OCI-LY3 (cell line): ENCODE measurements at regions not wholly inside any gene's neighbourhood (a gene's known extent, or its start where the extent isn't known, plus 50 kb on each side); places are given as distances from the start of the nearest gene placed in this dataset.

Experiments
- EZH2phosphoT487 ChIP-seq: fragments of 200-600 bp; shearing (Covaris generic); IDR thresholded peaks from 2 replicates; pipeline ENCODE4 v1.6.1; 2018; ENCODE audit warnings: antibody characterized with exemption, mixed run types, low read depth
- TF ChIP-seq, protein P1 (sequence below): fragments of 200-600, 300-600 bp; sonication (generic); IDR thresholded peaks from 2 replicates; pipeline ENCODE4 v1.5.1; 2014; ENCODE audit warnings: antibody characterized with exemption, low read length, low read depth

DNA sequence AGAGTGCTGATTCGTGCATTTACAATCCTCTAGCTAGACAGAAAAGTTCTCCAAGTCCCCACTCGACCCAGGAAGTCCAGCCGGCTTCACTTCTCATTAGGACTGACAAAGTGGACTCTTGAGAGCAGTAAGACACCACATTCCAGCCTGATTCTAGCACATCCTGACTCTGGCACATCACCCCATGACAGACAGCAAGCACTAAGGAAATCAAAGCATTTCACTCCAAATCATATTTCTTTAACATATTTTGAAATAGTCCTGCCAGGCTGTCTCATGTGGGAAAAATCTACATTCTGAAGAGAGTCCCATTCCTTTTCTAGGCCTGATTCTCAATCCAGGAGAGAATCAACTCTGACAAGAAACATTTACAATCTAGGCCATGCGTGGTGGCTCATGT, 478.5 kb upstream of the AMELY start:
- TF ChIP-seq, protein P1, sequence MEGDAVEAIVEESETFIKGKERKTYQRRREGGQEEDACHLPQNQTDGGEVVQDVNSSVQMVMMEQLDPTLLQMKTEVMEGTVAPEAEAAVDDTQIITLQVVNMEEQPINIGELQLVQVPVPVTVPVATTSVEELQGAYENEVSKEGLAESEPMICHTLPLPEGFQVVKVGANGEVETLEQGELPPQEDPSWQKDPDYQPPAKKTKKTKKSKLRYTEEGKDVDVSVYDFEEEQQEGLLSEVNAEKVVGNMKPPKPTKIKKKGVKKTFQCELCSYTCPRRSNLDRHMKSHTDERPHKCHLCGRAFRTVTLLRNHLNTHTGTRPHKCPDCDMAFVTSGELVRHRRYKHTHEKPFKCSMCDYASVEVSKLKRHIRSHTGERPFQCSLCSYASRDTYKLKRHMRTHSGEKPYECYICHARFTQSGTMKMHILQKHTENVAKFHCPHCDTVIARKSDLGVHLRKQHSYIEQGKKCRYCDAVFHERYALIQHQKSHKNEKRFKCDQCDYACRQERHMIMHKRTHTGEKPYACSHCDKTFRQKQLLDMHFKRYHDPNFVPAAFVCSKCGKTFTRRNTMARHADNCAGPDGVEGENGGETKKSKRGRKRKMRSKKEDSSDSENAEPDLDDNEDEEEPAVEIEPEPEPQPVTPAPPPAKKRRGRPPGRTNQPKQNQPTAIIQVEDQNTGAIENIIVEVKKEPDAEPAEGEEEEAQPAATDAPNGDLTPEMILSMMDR: no peak
- no peak for TF ChIP-seq EZH2phosphoT487
